HEK293 (cell line): ENCODE measurements at regions not wholly inside any gene's neighbourhood (a gene's known extent, or its start where the extent isn't known, plus 50 kb on each side); places are given as distances from the start of the nearest gene placed in this dataset.

Experiments used
- REST ChIP-seq: fragments of 450-650 bp; formaldehyde crosslinking; IDR thresholded peaks from 2 replicates; pipeline ENCODE4 v1.5.1; 2016; ENCODE audit warnings: missing biosample characterization, missing genetic modification characterization
- SCRT2 ChIP-seq: fragments of 450-650 bp; formaldehyde crosslinking; IDR thresholded peaks from 2 replicates; pipeline ENCODE4 v1.5.1; 2016; ENCODE audit warnings: missing biosample characterization, missing genetic modification characterization
- YY1 ChIP-seq: fragments of 450-650 bp; formaldehyde crosslinking; IDR thresholded peaks from 2 replicates; pipeline ENCODE4 v1.5.1; 2018; ENCODE audit warnings: missing biosample characterization, missing genetic modification characterization
- ZSCAN23 ChIP-seq: fragments of 450-650 bp; formaldehyde crosslinking; IDR thresholded peaks from 2 replicates; pipeline ENCODE4 v1.5.1; 2016; ENCODE audit warnings: missing biosample characterization, missing genetic modification characterization
- TF ChIP-seq, protein P1 (sequence below): fragments of 450-650 bp; formaldehyde crosslinking; IDR thresholded peaks from 2 replicates; pipeline ENCODE4 v1.5.1; 2016; ENCODE audit warnings: missing biosample characterization, missing genetic modification characterization
- TF ChIP-seq, protein P2 (sequence below): fragments of 450-650 bp; formaldehyde crosslinking; IDR thresholded peaks from 2 replicates; pipeline ENCODE4 v1.5.1; 2016; ENCODE audit warnings: missing biosample characterization, missing genetic modification characterization

DNA sequence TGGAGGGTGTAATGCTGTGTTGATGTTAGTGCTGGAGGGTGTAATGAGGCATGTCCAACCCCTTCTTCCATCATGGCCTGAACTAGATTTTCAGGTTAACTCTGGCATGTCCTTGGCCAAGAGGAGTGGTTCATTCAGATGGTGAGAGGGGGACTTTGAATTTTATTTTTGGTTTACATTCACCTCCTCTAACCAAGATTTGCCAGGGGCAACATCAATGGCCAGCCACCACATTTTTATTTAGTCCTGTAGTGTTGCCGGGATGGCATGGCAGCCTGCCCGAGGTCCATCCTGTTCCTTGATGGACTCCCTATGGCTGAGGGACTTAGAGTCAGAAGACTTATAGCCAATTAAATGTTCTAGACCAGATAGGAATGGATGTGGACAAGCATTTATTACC, 484.6 kb upstream of the HS6ST1 start:
- TF ChIP-seq, protein P1, sequence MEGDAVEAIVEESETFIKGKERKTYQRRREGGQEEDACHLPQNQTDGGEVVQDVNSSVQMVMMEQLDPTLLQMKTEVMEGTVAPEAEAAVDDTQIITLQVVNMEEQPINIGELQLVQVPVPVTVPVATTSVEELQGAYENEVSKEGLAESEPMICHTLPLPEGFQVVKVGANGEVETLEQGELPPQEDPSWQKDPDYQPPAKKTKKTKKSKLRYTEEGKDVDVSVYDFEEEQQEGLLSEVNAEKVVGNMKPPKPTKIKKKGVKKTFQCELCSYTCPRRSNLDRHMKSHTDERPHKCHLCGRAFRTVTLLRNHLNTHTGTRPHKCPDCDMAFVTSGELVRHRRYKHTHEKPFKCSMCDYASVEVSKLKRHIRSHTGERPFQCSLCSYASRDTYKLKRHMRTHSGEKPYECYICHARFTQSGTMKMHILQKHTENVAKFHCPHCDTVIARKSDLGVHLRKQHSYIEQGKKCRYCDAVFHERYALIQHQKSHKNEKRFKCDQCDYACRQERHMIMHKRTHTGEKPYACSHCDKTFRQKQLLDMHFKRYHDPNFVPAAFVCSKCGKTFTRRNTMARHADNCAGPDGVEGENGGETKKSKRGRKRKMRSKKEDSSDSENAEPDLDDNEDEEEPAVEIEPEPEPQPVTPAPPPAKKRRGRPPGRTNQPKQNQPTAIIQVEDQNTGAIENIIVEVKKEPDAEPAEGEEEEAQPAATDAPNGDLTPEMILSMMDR (tag by site-specific recombination): no peak
- TF ChIP-seq REST (no peak), SCRT2 (tag by site-specific recombination) (no peak), ZSCAN23 (tag by site-specific recombination) (no peak), YY1 (tag by site-specific recombination) (no peak)
- TF ChIP-seq, protein P2, sequence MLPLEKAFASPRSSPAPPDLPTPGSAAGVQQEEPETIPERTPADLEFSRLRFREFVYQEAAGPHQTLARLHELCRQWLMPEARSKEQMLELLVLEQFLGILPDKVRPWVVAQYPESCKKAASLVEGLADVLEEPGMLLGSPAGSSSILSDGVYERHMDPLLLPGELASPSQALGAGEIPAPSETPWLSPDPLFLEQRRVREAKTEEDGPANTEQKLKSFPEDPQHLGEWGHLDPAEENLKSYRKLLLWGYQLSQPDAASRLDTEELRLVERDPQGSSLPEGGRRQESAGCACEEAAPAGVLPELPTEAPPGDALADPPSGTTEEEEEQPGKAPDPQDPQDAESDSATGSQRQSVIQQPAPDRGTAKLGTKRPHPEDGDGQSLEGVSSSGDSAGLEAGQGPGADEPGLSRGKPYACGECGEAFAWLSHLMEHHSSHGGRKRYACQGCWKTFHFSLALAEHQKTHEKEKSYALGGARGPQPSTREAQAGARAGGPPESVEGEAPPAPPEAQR (tag by site-specific recombination): no peak
